GM12872 (cell line): ENCODE measurements at regions not wholly inside any gene's neighbourhood (a gene's known extent, or its start where the extent isn't known, plus 50 kb on each side); places are given as distances from the start of the nearest gene placed in this dataset.

Source experiments
- TF ChIP-seq, protein P1 (sequence below): IDR thresholded peaks from 3 replicates; pipeline ENCODE4 v1.5.1; 2011; ENCODE audit warnings: low read depth, mild to moderate bottlenecking, low read length, moderate library complexity; ENCODE audit not compliant: insufficient read depth

GRCh38 chr1:81358151-81358550, 442.6 kb upstream of the ADGRL2 start:
- TF ChIP-seq, protein P1, sequence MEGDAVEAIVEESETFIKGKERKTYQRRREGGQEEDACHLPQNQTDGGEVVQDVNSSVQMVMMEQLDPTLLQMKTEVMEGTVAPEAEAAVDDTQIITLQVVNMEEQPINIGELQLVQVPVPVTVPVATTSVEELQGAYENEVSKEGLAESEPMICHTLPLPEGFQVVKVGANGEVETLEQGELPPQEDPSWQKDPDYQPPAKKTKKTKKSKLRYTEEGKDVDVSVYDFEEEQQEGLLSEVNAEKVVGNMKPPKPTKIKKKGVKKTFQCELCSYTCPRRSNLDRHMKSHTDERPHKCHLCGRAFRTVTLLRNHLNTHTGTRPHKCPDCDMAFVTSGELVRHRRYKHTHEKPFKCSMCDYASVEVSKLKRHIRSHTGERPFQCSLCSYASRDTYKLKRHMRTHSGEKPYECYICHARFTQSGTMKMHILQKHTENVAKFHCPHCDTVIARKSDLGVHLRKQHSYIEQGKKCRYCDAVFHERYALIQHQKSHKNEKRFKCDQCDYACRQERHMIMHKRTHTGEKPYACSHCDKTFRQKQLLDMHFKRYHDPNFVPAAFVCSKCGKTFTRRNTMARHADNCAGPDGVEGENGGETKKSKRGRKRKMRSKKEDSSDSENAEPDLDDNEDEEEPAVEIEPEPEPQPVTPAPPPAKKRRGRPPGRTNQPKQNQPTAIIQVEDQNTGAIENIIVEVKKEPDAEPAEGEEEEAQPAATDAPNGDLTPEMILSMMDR: no peak

DNA sequence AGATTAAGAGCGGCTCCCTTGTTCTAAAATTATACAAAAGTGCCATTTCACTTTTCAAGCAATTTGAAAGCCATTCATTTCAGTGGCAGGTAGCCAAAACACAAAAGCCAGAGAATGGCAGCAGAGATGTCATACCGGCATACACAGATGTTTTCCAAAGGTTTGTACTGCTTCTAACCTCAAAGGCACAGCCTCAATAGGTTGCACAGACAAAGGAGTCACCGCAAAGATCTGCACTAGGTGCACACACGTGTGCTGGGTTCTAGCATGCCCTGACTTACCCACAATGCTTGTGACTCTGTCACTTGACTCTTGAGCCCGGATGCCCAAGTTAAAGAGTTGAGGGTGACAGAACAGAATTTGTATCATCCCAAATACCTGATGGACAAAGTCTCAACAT, 448.9 kb upstream of the ADGRL2 start:
- TF ChIP-seq, protein P1: no peak

DNA sequence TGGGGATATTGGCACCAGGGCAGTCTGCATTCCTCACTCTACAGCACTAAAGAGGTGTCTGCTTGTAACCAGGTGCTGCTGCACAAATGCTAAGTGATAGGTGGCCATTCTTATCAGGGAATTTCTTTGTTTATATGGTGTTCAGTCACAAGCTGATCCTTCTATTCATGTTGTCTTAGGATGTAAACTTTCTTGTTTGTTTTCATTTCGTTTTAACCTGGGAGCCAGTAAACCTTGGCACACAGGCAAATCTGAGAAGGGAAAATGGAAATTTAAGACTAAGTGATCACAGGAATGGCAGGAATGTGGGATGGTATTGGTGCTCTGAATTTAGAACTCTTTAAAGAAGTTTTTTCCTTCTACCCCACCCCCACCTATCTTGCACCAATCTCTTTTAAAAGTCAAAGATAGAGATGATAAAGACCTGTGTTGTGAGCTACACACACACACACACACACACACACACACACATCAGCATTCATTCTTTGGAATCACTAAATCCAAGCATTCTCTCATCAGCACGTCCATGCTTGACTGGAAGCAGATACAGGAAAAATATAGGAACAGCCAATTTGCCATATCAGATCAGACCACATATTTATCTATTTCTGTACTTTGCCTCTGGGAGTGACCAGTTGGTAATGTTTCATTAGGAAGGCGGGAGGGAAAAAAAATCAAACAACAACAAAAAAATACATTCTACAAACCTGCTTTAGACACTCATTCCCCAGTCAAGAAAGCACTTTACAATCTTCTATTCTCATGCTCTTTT, 451.4 kb upstream of the ADGRL2 start:
- TF ChIP-seq, protein P1: no peak

GRCh38 chr1:81345110-81345509, 455.6 kb upstream of the ADGRL2 start:
- TF ChIP-seq, protein P1: no peak

DNA sequence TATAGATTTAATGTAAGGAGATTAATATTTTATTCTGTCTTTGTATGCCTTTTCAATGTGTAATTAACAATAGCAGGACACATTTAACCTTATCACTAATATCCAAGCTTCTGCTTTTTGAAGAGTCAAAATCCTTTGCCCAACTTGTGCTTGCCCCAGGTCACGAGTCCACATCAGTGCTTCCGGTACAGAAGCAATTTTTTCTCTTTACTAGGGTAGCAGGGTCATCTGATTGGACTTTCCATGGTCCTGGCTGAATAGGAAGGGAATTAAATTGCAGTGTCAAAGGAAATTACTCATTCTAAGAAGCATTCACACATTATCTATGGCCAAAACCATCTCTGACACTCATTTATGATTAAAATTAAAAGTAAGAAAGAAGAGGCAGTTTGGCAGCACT, 460.5 kb upstream of the ADGRL2 start:
- TF ChIP-seq, protein P1: no peak

DNA sequence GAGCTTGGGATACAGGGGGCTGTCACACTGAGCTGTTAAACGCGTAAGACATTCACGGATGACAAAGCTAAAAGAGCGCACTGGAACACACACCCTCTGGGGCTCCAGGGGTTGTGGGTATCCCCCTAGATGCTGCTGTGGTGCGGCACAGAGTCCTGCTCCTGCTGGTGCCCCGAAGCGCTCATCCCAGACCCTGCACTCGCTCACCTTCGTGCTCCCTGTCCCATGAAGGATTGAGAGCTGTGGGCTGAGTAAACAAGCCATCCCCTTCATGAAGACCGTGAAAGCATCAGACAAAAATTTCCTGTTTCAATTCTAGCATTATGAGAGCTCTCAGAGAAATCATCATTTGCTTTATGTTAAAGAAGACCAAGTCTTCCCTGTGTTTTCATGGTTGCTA, 463.5 kb upstream of the ADGRL2 start:
- TF ChIP-seq, protein P1: no peak

- TF ChIP-seq, protein P1: no peak
Measured at GRCh38 chr1:81335876-81336275, 464.9 kb upstream of the ADGRL2 start.
